Cardiac fibroblast (primary cell): ENCODE measurements at regions not wholly inside any gene's neighbourhood (a gene's known extent, or its start where the extent isn't known, plus 50 kb on each side); places are given as distances from the start of the nearest gene placed in this dataset.

ENCODE experiments used
- DNase-seq, 2 donors: peaks; one replicate each; pipeline versions ENCODE4 v3.0.0 to v3.0.0-alpha.2; 2010; ENCODE audit warnings: low read depth in 2 of 2
- H3K4me3 ChIP-seq, 2 donors: replicated peaks in 1 of 2; 1 replicate in 1 of 2; 2 replicates in 1 of 2; pipeline ENCODE4 v1.5.1; 2011; ENCODE audit warnings: low read depth in 2 of 2, low read length in 2 of 2, mild to moderate bottlenecking in 2 of 2, moderate library complexity in 1 of 2
- CTCF ChIP-seq: IDR thresholded peaks from one replicate; pipeline ENCODE4 v1.5.1; 2011; ENCODE audit warnings: low read depth, mild to moderate bottlenecking, low read length, inconsistent platforms

- no peak for TF ChIP-seq CTCF
- no peak overlapping the region for H3K4me3 ChIP-seq
- no peak for DNase-seq
These were observed 73.2 kb upstream of the DUSP22 start for GRCh38 chr6:219019-219570.

- TF ChIP-seq CTCF = no peak
- DNase-seq = peak; percentile 39 to 48
These were observed 72.6 kb upstream of the DUSP22 start for GRCh38 chr6:219641-220198.

GRCh38 chr6:220312-220711, 72.0 kb upstream of the DUSP22 start:
- no peak overlapping the region for H3K4me3 ChIP-seq
- no peak for DNase-seq
- no peak for TF ChIP-seq CTCF

More at GRCh38 chr6:219641-220198, 72.6 kb upstream of the DUSP22 start:
- no peak overlapping the region for H3K4me3 ChIP-seq

GRCh38 chr6:220721-221475, 71.4 kb upstream of the DUSP22 start:
- DNase-seq = peak; percentile 9 to 17
- H3K4me3 ChIP-seq = no peak overlapping the region
- TF ChIP-seq CTCF = no peak

- peak in 1 of 2 donors; percentile 15 for DNase-seq
- no peak for TF ChIP-seq CTCF
- H3K4me3 ChIP-seq = no peak overlapping the region
These were observed 70.5 kb upstream of the DUSP22 start for GRCh38 chr6:221531-222349.

GRCh38 chr6:222468-222867, 69.8 kb upstream of the DUSP22 start:
- no peak for DNase-seq
- TF ChIP-seq CTCF = no peak
- H3K4me3 ChIP-seq = no peak overlapping the region
